BJ (cell line): ENCODE measurements at regions not wholly inside any gene's neighbourhood (a gene's known extent, or its start where the extent isn't known, plus 50 kb on each side); places are given as distances from the start of the nearest gene placed in this dataset.

Experiments
- CTCF ChIA-PET: fragments of 350-600 bp; formaldehyde crosslinking; extraction: SDS; loops from one replicate; lab custom pipeline; 2021; ENCODE audit warnings: antibody characterized with exemption, inconsistent platforms; lab: Yijun Ruan, JAX
- POLR2A ChIA-PET: fragments of 300-600 bp; sonication (Branson Sonifier 250); formaldehyde crosslinking; extraction: SDS; loops from one replicate; lab custom pipeline; 2021; ENCODE audit warnings: antibody characterized with exemption; lab: Charles Lee
- DNase-seq: peaks from one replicate; pipeline ENCODE4 v3.0.0-alpha.2; 2011; ENCODE audit warnings: low read depth
- H3K27me3 ChIP-seq: 2 replicates; pipeline ENCODE4 v1.6.0; 2011; ENCODE audit warnings: low read length; ENCODE audit not compliant: control insufficient read depth, insufficient read depth
- H3K36me3 ChIP-seq: 2 replicates; pipeline ENCODE4 v1.5.1; 2011; ENCODE audit warnings: low read length; ENCODE audit not compliant: control insufficient read depth, insufficient read depth
- H3K4me3 ChIP-seq: 2 replicates; pipeline ENCODE4 v1.5.1; 2011; ENCODE audit warnings: low read depth, mild to moderate bottlenecking, control low read depth, low read length
- CTCF ChIP-seq: IDR thresholded peaks from 2 replicates; pipeline ENCODE4 v1.5.1; 2011; ENCODE audit warnings: low read depth, mild to moderate bottlenecking, control low read depth, inconsistent platforms, low read length, moderate library complexity; ENCODE audit not compliant: insufficient read depth

- POLR2A ChIA-PET, result no interaction called here
- Histone ChIP-seq H3K36me3 (no peaks in the 10 kb centered on the region), H3K27me3 (no peaks in the 10 kb centered on the region), H3K4me3 (no peak overlapping the region)
- no peak for DNase-seq
- TF ChIP-seq CTCF, result no peak
- CTCF ChIA-PET, result no interaction called here
These were observed 315.8 kb upstream of the GRAMD2B start for GRCh38 chr5:126107381-126107780.

GRCh38 chr5:126108470-126108869 is 314.7 kb upstream of the GRAMD2B start:
- DNase-seq, result no peak

GRCh38 chr5:126115059-126115629 is 308.1 kb upstream of the GRAMD2B start:
- no peak for DNase-seq
- ChIA-PET CTCF (no interaction called here), POLR2A (no interaction called here)
- no peaks in the 10 kb centered on the region for H3K36me3 ChIP-seq
- TF ChIP-seq CTCF, result no peak
- no peaks in the 10 kb centered on the region for H3K27me3 ChIP-seq
- no peak overlapping the region for H3K4me3 ChIP-seq

More at GRCh38 chr5:126108470-126108869, 314.7 kb upstream of the GRAMD2B start:
- no peak overlapping the region for H3K4me3 ChIP-seq
- no peak for TF ChIP-seq CTCF
- POLR2A ChIA-PET, result no interaction called here
- H3K36me3 ChIP-seq, result no peaks in the 10 kb centered on the region
- H3K27me3 ChIP-seq, result no peaks in the 10 kb centered on the region
- CTCF ChIA-PET, result no interaction called here

GRCh38 chr5:126117044-126117443 is 306.2 kb upstream of the GRAMD2B start:
- H3K4me3 ChIP-seq, result no peak overlapping the region
- POLR2A ChIA-PET, result no interaction called here
- CTCF ChIA-PET, result no interaction called here

GRCh38 chr5:126119887-126120442 is 303.2 kb upstream of the GRAMD2B start:
- POLR2A ChIA-PET, result no interaction called here
- no peak for TF ChIP-seq CTCF
- H3K27me3 ChIP-seq, result no peaks in the 10 kb centered on the region
- CTCF ChIA-PET, result no interaction called here
- H3K4me3 ChIP-seq, result no peak overlapping the region
- no peak for DNase-seq
- no peaks in the 10 kb centered on the region for H3K36me3 ChIP-seq

More at GRCh38 chr5:126117044-126117443, 306.2 kb upstream of the GRAMD2B start:
- DNase-seq, result no peak
- Histone ChIP-seq H3K36me3 (no peaks in the 10 kb centered on the region), H3K27me3 (no peaks in the 10 kb centered on the region)
- no peak for TF ChIP-seq CTCF
